GF-D8 (cell line): ENCODE measurements at regions not wholly inside any gene's neighbourhood (a gene's known extent, or its start where the extent isn't known, plus 50 kb on each side); places are given as distances from the start of the nearest gene placed in this dataset.
"Not testable (repeated sequence)": the region's sequence is repeated elsewhere in the genome, so short reads cannot be mapped to it uniquely, and the experiment has no call there.

Experiments
- DNase-seq: peaks from one replicate; lab custom pipeline; 2025; lab: John Stamatoyannopoulos, UW

DNA sequence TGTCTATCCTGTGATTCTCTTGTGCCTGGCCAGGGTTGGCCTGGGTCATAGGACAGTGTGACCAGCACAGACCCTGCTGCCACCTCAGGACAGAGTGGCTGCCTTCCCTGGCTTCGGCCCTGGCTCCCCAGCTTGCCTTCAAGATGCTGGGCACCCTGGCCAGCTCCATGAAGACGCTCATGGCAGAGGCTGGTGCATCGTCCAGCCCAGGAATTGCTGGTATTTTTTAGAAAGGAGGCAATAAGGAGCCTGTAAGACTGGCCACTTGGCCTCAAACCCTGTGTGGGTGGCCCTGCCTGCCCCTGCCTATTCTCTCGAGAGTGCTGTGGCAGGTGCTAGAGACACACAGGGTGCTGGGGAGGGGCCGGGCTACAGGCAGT lies 70.4 kb upstream of the ACTRT2 start:
- no peak for DNase-seq

DNA sequence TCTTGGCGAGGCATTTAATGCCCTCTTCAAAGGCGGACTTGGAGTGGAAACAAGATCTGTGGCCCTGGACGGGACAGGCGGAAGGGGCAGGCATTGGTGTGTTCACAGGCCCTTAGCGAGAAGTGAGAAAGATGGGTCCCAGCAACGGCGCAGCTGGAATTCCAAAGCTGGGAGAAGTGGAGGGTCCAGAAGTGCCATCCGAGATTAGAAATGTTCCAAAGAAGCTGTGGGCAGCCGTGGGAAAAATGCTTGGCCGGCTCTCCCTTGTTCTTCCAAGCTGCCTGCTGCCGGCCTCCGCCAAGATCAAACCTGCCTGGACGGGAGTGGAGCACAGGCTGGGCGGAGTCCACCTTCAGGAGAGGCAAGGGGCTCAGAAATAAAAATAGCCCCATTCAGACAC lies 69.4 kb upstream of the ACTRT2 start:
- no peak for DNase-seq

DNA sequence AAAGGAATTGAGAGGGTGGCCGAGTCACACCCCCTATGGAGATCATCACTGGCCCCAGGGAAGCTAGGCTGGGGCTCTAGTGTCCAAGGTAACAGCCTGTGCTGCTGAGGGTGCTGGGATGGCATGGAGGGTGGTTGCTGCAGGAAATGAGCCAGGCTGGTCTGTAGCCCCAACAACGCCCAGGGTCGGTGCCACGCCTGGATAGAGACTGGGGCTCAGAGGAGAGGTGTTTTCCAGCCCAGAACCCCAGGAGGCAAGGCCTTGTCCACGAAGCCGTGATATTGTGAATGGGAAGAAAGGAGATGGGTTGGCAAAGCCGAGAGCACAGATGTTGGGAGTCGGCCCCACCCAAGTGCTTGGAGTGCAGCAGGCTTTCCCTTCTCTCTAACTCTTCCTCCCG lies 68.9 kb upstream of the ACTRT2 start:
- DNase-seq: no peak

DNA sequence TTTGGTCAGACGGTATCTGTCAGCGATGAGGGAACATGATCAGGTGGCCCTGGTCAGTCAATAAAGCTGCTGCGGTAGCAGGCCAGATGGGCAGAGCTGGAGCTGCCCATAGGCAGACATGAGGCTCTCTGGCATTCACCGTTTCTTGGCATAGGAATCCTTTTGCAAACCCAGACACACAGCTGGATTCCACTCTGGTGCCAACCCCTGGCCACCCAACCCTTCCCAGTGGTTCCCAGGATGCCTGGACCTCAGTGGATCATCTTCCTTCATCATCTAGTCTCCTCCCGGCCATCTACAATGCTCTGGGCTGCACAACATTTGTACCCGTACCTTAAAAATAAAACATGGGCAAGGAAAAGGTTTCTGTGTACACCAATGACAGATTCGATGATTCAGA lies 68.3 kb upstream of the ACTRT2 start:
- DNase-seq: no peak

DNA sequence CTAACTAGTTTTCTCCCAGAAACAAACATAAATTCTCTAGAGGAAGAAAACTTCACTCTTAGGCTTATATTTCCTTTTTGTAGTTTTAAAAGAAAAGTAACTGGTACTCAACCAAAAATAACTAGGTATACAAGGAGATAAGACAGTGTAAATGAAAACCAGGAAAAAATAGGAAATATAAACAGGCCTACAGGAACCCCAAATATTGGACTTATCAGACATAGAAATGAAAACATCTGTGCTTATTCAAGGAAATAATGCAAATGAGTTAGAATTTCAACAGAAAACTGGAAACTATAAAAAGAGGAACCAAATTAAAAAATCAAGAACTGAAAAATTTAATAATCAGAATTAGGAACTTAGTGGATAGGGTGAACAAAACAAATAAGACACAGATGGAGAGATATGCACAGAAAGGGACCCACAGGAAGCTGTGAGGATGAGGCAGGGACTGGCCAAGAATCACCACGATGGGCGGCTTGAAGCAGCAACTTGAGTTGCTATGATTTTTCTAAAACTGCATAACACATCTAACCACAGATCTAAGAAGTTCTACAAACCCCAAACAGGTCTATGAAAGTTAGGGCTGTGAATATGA lies 67.5 kb upstream of the ACTRT2 start:
- DNase-seq: no peak

DNA sequence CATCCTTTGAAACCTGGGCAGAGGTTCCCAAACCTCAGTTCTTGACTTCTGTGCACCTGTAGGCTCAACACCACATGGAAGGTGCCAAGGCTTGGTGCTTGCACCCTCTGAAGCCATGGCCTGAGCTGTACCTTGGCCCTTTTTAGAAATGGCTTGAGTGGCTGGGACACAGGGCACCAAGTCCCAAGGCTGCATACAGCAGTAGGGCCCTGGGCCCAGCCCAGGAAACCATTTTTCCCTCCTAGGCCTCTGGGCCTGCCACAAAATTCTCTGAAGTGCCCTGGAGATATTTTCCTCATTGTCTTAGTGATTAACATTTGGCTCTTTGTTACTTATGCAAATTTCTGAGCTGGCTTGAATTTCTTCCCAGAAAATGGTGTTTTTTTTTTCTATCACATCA lies 65.6 kb upstream of the ACTRT2 start:
- DNase-seq: no peak

DNA sequence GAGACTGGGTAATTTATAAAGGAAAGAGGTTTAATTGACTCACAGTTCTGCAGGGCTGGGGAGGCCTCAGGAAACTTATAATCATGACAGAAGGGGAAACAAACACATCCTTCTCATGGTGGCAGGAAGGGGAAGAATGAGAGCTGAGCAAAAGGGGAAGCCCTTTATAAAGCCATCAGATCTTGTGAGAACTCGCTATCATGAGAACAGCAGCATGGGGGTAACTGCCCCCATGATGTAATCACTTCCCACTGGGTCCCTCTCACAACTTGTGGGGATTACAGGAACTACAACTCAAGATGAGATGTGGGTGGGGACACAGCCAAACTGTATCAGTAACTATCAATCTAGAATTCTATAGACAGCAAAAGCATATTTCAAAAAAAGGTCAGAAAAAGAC lies 64.7 kb upstream of the ACTRT2 start:
- peak; percentile 11 for DNase-seq

DNA sequence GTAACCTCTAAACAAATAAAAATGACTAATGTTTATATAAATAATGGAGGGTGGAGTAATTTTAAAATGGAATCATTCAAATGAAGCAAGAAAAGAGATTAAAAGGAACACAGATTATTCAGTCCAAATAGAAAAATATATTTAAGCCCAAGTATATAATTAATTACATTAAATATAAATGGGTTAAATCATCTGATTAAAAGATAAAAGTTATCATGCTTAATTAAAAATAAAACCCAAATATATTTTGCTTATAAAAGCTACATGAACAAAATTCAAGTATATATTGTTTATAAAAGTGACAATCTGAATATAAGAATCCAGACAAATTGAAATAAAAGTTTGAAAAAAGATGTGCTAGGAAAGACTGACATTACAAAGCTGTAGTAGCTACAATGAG lies 63.9 kb upstream of the ACTRT2 start:
- no peak for DNase-seq

DNA sequence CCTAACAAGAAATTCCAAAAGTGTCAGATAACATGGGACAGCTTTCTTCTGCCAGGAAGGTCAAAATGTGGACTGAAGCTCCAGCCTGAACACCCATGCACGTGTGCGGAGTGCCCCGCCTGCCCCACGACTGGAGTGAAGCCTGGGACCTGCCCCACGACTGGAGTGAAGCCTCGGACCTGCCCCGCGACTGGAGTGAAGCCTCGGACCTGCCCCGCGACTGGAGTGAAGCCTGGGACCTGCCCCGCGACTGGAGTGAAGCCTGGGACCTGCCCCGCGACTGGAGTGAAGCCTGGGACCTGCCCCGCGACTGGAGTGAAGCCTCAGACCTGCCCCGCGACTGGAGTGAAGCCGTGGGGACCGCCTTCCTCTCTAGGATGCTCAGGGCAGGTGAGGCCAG lies 61.4 kb upstream of the ACTRT2 start:
- DNase-seq: not testable (repeated sequence)

DNA sequence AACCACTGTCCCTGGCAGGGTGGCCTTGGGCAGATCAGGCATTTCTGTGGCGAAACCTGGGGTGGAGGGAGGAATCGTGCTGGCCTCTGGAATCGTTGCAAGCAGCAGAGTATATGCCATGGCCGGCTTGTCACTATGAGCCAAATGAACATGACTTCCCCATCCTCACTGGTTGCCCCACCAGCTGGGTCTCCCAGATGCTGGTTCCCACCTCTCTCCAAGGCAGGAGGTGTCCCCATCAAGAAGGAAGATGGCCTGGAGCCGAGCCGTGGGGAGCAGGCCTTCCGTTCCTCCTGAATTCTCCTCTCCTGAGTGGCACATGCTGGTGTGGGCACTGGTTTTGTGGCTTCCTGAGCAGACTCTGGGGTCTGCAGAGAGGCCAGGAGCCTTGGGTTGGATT lies 60.2 kb upstream of the ACTRT2 start:
- no peak for DNase-seq

DNA sequence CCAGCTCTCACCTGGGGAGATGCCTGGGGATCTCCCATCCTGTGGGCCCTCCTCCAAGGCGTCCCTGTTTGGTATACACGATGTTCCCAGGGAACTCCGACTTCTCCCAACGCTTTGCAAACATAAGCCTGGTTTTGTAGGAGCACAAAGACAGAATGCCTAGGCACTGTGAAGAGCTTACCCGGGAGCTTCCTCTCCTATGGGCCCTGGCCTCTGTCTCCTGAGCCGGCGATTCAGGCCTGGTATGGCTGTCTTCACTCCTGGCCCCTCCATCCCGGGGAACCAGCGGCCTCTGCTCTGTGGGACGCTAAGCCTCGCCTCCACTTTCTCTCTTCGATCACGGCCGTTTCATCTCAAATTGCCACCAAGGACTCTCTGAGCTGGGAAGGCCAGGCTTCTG lies 59.6 kb upstream of the ACTRT2 start:
- no peak for DNase-seq

DNA sequence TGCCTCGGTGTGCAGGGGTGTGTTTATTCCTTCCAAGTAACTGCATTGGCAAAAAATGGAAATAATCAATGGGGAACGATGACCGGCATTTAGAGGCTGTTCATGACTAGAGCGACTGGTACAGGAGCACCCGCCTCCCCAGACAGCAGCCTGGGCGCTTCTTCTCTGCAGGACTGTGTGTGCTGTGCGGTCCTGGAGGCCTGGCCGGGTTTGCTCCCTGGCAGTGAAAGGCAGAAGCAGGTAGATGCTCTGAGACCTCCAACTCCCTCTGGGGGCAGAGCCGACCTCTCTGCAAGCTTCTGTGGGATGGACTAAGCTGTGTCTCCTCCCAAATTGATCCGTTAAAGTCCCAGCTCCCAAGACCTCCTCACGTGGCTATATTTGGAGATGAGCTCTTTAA lies 59.2 kb upstream of the ACTRT2 start:
- DNase-seq: no peak

DNA sequence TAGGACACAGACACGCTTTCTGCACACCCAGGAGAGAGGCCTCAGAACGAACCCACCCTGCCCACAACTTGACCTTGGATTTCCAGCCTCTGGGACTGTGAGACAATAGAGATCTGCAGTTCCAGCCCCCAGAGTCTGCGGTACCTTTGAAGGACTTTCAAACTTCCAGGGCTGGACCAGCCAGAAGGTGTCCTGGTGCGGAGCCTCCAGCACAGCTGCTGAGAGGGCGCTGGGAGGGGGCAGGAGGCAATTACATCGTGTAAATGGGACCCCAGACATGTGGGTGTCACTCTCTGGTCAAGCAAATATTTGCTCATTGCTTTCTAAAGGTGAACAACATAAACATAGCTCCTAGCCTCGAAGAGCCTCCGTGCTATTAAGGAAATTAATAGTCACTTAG lies 58.7 kb upstream of the ACTRT2 start:
- DNase-seq: no peak

DNA sequence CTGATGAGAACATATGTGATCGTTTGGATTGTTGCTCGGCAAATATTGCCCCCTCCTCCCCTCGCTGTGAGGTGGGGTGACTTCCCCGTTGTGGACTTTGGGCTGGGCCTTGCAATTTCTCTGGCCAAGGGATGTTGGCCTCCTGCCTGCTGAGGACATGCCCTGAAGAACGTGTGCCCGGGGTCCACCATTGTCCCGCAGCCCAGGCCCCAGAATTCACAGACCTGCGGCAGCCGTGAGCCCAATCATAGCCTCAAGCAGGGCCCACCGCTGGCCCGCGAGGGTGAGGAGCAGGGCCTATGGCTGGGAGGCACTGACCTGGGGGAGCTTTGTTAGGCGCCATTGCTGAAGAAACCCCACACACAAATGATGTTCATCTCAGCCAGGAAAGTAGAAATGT lies 58.3 kb upstream of the ACTRT2 start:
- no peak for DNase-seq

DNA sequence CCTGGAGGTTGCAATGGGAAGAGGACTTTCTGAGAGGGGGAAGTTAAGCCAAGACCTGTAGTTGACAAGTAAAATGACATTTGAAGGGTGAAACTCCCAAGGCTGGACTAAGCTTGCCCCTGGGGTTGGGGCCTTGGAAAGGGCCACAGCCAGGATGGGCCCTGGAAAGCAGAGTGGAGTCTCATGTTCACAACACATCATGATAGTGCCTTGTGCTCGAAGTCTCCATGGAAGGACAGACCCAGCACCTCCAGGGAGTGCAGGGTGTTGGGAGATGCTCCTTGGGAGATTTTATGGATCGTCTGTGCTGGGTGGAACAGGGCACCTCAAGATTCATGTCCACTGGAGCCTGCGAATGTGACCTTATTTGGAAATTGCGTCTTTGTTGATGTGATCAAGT lies 55.6 kb upstream of the ACTRT2 start:
- DNase-seq: no peak

DNA sequence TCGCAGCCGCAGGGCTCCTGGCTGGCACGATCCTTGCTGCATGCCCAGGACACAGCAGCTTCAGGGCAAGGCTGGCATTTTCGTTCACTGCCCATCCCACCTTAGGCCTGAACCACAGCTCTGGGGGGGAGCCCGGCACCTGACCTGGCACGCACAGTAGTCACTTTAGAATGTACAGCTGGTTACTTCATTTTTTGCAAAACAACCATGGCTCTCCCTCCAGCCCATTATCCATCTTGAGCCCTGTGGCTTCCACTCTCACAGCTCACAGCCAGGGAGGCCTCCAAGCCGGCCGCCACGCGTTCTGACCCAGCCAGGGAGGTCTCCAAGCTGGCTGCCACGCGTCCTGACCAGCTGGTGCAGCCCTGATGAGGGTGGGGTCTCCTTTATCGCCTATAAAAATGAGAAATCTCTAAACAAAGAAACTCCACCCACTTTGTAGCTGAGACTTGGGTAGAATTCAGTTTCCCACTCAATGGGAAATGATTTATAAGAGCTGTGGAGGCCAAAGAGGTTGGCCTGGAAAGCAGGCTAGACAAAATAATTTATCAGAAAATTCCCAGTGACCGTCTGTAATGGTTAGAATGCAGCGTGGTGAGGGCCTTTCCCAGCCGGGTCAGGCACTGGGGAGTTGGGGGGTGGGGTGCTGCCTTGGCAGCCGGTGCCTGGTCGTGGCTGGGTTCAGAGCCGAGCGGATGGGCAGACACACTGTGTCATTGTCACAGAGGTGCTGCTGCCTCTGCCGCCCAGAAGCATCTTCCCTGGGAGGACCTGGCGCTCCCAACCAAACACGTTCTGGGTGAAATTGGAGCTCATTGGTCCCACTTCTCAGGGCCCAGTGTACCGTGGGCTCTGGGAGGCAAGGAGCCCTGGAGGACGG lies 54.6 kb upstream of the ACTRT2 start:
- DNase-seq: no peak

DNA sequence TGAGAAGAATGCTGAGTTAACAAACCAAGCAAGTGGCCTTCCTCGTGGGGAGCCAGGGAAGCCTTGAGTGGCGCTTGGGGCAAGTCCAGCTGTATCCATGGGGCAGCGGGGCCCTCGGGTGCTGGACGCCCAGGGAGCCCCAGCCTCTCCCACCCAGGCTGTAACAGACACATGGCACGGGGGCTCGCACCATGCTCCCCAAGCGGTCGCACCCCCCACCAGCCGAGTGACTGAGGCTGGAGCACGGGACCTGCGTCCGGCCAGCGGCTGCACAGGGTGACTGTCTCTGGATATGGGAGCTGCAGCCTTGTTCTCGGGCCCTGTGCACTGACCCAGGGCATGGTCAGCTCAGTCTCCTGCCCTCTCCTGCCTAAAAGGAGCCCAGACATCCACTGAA lies 53.9 kb upstream of the ACTRT2 start:
- DNase-seq: no peak

DNA sequence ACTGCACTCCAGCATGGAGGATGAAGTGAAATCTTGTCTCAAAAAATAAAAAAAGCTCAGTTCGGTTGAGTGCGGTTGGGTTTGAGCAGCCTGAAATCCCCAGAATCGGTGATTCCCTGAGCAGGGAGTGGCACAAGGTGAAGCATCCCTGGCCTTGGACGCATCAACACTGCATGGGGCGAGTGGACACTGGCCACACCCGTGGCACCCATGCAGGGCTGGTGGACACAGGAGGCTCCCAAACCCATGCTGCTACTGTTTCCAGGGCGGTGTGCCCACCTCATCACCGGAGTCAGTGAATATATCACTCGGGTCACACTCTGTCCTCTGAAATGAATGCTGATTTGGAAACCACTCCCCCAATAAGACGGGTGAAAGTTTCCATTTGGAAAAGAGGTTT lies 53.4 kb upstream of the ACTRT2 start:
- DNase-seq: no peak

DNA sequence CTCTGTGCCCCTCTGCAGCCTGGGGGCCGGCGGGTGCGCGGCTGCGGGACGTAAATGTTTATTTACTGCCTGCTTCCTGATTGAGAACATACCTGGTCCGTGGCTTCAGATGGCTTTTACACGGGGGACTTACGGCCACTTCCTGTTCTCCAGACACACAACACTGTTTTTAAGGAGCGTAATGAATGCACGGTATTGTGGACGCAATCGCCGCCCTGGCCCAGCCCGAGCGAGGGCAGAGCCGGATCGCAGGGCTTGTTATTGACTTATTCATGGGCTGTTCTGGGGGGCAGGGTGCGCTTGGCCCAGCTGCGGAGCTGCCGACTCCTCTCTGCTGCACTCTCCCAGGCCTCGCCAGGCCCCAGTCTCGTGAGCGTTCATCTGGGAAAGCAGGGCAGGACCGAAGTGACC lies 52.8 kb upstream of the ACTRT2 start:
- DNase-seq: no peak

DNA sequence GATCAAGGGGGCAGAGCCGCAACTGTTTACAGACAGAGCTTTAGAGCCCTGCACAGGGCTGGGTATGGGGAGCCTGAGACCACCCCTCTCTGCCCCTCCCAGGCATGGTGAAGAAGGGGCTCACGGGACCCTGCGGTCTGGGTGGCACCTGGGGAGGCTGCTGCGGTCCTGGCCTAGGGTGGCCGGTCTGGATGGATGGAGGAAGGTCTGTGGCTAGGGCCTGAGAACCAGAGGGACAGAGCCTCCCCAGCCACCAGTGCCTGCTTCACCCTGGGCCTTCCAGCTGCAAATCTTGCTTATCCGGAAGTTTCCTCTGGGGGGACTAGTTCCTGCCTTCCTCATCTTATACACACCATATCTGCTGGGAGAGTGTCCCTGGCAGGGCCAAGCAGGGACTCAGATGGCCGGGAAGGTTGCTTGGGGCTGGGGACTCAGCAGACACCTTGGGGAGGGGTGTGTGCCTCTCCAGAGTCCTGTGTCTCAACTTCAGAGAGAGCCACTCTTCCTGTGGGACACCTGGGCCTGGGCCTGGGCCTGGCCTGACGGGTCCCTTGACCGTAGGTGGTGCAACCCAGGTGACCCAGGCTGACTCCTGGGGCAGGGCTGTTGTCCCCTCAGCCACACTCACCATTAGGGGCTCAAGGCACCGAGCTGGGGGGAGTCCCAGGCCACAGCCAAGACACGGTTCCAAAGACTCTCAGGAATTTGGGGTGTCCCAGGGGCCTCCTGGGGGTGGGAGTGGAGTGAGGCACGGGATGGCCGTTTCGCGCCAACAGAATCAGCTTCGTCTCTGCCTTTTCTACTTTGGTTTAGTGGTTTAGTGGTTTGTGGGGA lies 52.0 kb upstream of the ACTRT2 start:
- no peak for DNase-seq

DNA sequence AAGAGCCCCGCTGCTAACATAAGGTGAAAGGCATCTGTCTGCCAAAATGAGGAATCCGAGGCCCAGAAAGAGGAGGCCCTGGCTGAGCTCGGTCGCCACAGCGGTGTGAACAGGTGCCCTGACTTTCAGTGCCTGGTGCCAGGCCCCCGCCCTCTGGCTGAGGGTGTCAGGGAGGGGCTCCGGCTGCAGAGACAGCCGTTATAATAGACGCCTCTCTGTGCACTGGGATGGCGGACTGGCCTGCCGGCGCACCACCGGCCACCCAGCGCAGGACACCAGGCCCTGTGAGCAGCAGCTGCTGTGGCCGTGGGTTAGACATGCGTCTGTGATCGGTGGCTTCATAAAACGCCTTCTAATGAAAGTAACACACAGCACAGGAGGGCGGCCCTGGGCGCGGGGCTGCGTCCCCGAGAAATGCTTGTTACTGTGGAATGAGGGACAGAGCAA lies 51.4 kb upstream of the ACTRT2 start:
- DNase-seq: no peak

DNA sequence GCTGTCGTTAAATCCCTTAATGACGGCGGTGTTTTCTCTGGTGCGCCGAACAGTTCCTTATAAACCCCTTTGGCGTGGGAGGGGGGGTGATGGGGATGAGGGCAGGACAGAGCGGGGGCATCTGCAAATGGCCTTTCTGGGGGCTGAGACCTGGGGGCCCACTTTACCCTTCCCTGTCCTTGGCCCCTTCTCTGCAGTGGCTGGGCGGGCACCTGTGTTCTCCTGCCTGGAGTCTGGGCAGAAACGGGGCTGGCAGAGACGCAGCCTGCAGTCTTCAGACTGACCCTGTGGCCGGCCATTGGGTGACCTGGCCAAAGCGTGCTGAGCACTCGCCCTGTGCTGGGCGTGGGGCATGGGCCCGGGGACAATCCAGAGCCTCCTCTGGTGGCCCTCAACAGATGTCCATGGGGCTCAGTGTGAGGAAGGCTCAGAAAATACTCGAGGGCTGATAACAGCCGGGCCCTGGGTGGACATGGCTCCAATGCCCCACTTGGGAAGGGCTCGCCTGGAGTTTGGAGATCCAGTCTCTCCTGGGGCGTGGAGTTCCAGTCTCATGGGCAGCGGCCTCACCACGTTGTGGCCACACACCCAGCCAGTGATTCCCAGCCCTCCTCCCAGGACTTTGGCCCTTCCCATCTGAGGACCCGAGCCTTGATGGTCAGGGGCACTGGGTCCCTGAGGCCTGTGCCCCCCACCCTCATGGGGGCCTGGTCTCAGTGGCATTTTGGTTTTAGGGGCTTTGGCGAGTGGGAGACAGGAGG lies 50.8 kb upstream of the ACTRT2 start:
- no peak for DNase-seq
